HFF-Myc (cell line): ENCODE measurements at regions not wholly inside any gene's neighbourhood (a gene's known extent, or its start where the extent isn't known, plus 50 kb on each side); places are given as distances from the start of the nearest gene placed in this dataset.

Source experiments
- DNase-seq: peaks from one replicate; pipeline ENCODE4 v3.0.0-alpha.2; 2011; ENCODE audit warnings: low read depth; ENCODE audit errors: extremely low read depth
- H3K4me3 ChIP-seq: replicated peaks from 2 replicates; pipeline ENCODE4 v1.5.1; 2011; ENCODE audit warnings: low read depth, mild to moderate bottlenecking, control low read depth, low read length
- TF ChIP-seq, protein P1 (sequence below): IDR thresholded peaks from 2 replicates; pipeline ENCODE4 v1.5.1; 2012; ENCODE audit warnings: mild to moderate bottlenecking, low read depth, low read length, control low read depth; ENCODE audit errors: missing control alignments

DNA sequence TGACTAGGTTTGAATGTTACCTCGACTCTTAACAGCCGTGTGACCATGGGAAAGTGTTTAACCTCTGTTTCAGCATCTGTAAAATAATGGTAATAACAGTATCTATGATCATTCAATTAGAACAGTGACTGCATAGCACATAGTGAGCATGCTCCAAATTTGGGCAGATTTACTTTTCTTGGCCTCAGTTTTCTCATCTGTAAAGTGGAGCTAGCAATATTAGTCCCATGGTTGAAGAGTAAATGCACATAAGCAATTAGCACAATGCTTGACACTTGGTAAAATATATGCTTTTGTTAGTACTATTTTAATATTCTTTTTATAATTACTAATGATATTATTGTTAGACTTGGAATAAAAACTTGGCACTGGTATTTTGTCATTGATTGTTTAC lies 66.4 kb upstream of the TANC1 start:
- DNase-seq: no peak
- H3K4me3 ChIP-seq: no peak overlapping the region
- TF ChIP-seq, protein P1, sequence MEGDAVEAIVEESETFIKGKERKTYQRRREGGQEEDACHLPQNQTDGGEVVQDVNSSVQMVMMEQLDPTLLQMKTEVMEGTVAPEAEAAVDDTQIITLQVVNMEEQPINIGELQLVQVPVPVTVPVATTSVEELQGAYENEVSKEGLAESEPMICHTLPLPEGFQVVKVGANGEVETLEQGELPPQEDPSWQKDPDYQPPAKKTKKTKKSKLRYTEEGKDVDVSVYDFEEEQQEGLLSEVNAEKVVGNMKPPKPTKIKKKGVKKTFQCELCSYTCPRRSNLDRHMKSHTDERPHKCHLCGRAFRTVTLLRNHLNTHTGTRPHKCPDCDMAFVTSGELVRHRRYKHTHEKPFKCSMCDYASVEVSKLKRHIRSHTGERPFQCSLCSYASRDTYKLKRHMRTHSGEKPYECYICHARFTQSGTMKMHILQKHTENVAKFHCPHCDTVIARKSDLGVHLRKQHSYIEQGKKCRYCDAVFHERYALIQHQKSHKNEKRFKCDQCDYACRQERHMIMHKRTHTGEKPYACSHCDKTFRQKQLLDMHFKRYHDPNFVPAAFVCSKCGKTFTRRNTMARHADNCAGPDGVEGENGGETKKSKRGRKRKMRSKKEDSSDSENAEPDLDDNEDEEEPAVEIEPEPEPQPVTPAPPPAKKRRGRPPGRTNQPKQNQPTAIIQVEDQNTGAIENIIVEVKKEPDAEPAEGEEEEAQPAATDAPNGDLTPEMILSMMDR: no peak

DNA sequence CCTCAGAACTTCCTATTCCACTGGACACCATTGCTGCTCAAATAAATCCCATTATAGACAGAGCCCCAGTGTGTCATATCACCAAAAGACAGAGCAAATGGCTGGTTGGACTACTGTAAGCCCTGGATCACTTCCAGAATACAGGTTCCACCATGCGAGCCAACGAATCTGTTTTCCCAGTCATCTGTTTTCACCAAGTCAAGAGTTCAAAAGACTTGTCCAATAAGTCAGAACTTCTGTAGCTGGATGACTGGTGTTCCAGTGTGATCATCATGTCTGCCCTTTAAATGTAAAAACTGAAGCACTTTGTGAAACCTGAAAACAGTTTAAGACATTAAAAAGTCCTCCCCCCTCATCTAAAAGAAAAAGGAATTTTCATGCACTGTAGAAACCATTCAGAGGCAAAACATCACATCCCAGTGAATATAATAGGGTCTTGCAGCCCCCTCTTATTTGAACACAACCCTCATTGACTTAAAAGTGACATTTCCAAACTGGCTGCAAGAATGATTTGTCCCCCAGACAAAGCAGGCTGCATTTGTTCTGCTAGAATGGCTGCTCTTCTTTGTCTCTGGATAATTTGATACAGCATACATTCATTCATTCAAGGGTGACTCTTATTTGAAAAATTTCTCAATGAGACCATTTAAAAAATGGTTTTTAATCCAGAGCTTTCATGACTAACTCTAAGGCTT lies 64.6 kb upstream of the TANC1 start:
- no peak overlapping the region for H3K4me3 ChIP-seq
- DNase-seq: no peak
- TF ChIP-seq, protein P1: no peak

DNA sequence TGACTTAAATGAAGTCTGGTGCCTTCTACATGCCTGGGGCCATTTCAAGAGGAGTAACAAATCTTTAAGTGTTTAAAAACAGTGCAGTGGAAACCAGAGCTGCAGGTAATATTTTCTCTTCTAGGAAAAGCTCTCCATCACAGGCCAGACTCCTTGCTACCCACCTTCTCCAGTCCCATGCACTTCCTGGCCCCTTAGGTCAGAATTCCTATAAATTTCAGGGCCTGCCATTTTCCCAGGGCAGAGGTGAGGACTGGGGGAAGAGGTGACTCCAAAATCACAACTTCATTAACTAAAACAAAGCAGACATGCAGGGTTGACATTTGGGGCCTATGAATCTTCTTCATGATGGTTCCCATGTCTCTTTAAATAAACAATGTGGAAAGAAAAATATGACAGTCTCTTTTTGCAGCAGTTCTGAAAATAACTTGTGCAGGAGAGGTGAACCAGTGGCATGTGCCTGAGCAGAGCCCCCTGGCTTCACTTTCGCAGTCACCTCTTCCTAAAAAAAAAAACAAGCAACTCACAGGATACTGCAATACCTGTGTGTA lies 63.7 kb upstream of the TANC1 start:
- TF ChIP-seq, protein P1: no peak
- H3K4me3 ChIP-seq: no peak overlapping the region
- no peak for DNase-seq

DNA sequence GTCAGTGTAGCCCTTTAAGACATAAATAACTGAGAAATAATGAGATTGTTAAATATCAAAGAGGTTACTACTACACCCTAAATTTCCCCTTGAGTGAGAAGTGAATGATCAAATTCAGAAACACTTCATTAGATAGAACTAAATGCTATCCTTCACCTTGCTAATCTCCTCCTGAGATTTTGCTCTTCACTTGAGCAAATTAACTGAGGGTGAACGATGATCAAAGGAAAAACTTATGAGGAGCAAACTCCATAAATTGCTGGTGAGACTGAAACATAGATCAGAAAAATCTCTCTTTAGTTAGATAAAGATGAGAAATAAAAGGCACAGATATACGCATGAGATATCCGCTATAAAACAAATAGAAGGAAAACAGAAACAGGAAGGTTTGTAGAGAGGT lies 63.1 kb upstream of the TANC1 start:
- H3K4me3 ChIP-seq: no peak overlapping the region
- no peak for DNase-seq
- TF ChIP-seq, protein P1: no peak

DNA sequence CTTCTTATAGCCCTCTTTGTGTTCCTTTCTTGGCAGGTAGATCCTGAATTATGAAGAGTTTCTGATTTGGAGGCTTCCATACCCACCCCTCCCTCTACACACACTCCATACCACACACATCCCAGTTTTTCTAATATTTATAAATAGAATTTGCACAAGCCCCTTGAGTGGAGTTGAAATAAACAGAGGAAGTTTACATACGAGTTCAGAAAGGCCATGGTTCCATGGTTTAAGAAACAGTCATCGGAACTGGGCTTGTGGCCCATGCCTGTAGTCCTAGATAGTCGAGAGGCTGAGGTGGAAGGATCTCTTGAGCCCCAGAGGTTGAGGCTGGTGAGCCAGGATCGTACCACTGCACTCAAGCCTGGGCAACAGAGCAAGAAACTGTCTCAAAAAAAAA lies 62.7 kb upstream of the TANC1 start:
- TF ChIP-seq, protein P1: no peak
- H3K4me3 ChIP-seq: no peak overlapping the region
- DNase-seq: no peak

DNA sequence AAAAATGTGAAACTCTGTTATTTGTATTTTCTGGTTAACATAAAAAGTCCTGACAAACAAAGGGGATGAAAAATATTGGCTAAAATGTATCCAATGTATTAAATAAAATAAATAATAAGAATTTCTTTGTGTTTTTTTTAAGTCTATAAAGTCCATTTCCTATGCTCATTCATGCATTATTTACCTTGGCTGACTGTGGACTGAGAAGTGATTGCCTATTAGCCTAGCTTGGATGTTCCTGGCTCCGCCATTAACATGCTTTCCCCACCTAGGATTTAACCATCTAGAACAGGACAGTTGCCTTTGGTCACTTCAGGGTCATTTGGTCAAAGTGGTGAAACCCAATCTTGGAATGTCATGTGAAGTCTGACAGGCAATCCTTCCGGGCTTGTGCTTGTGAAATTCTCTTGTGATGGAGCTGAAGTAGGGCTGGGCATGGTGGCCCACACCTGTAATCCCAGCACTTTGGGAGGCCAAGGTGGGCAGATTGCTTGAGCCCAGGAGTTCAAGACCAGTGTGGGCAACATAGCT lies 60.4 kb upstream of the TANC1 start:
- no peak overlapping the region for H3K4me3 ChIP-seq
- TF ChIP-seq, protein P1: no peak
- DNase-seq: no peak
